ENCODE measurements at regions not wholly inside any gene's neighbourhood (a gene's known extent, or its start where the extent isn't known, plus 50 kb on each side); places are given as distances from the start of the nearest gene placed in this dataset.
A peak's percentile ranks its signal among the peaks of the same experiment; 100 is the strongest.
"Not testable (repeated sequence)": the region's sequence is repeated elsewhere in the genome, so short reads cannot be mapped to it uniquely, and the experiment has no call there.

DNA sequence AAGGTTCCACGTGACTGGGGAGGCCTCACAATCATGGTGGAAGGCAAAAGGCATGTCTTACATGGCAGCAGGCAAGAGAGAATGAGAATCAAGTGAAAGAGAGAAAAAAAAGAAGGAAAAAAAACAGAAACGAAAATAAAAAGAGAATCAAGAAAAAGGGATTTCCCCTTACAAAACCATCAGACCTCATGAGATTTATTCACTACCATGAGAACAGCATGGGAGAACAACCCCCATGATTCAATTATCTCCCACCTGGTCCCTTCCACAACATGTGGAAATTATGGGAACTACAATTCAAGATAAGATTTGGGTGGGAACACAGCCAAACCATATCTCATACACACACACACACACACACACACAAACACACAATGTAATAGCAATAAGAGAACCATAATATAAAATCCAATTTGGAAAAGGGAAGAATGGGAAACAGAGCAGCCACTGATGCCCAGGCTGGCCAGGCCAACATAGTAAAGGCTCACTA lies 90.6 kb upstream of the C1QTNF7 start:
- H3K27me3 ChIP-seq (ENCODE audit: insufficient read depth, low read length); H3K9me3 ChIP-seq (ENCODE audit: control insufficient read depth in 1 of 2, low read length in 2 of 2); H3K27ac ChIP-seq (ENCODE audit: low read depth, low read length); H3K9me3 Mint-ChIP-seq; H3K4me3 ChIP-seq (ENCODE audit: low read length in 2 of 2); H3K4me3 Mint-ChIP-seq; H3K4me1 ChIP-seq (ENCODE audit: insufficient read depth, low read length); H3K4me1 Mint-ChIP-seq; CTCF ChIA-PET (ENCODE audit: partially characterized antibody); H3K27me3 Mint-ChIP-seq; H3K36me3 Mint-ChIP-seq; H3K36me3 ChIP-seq (ENCODE audit: insufficient read depth, low read length); POLR2A ChIA-PET (ENCODE audit: partially characterized antibody); H3K27ac Mint-ChIP-seq; DNase-seq; intact Hi-C loops (cut with micrococcal nuclease): not testable (repeated sequence)

DNA sequence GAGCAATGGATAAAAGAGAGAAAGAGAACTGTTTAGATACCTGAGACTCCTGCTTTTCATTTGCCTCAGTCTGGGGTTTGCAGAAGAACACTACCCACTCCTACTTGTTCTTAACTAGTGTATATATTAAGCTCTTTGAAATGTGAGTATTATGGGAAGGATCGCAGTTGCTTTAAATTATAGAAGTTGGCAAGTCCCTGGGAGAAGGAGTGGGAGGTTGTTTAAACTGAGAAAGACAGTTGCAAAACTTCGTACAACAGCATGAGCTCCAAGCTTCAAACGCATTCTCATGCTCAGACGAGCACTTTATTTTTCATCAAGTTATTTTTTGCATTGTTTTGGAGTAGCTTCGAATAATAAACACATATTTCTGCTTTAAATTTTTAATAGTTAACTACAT lies 88.1 kb upstream of the C1QTNF7 start:
- POLR2A ChIA-PET (ENCODE audit: partially characterized antibody), result no interaction called here
- peaks cover 0 to 4% (median 0%) of the 10 kb centered on the region in 8 donors for H3K9me3 Mint-ChIP-seq
- no peak overlapping the region for H3K27ac Mint-ChIP-seq
- H3K4me3 Mint-ChIP-seq, result no peak overlapping the region
- intact Hi-C loops (cut with micrococcal nuclease), result no loop called here
- no peaks in the 10 kb centered on the region for H3K4me1 ChIP-seq (ENCODE audit: insufficient read depth, low read length)
- no peaks in the 10 kb centered on the region for H3K36me3 ChIP-seq (ENCODE audit: insufficient read depth, low read length)
- H3K4me1 Mint-ChIP-seq, result no peaks in the 10 kb centered on the region
- H3K27me3 ChIP-seq (ENCODE audit: insufficient read depth, low read length), result no peaks in the 10 kb centered on the region
- no peak overlapping the region for H3K27ac ChIP-seq (ENCODE audit: low read depth, low read length)
- CTCF ChIA-PET (ENCODE audit: partially characterized antibody), result no interaction called here
- H3K36me3 Mint-ChIP-seq, result no peaks in the 10 kb centered on the region
- H3K27me3 Mint-ChIP-seq, result peaks cover 0 to 1% of the 10 kb centered on the region in 2 donors
- H3K4me3 ChIP-seq (ENCODE audit: low read length in 2 of 2), result no peak overlapping the region
- no peaks in the 10 kb centered on the region for H3K9me3 ChIP-seq (ENCODE audit: control insufficient read depth in 1 of 2, low read length in 2 of 2)
- DNase-seq, result no peak

GRCh38 chr4:15340332-15340731 lies 87.5 kb upstream of the C1QTNF7 start:
- H3K9me3 ChIP-seq (ENCODE audit: control insufficient read depth in 1 of 2, low read length in 2 of 2), result no peaks in the 10 kb centered on the region
- no peak overlapping the region for H3K4me3 ChIP-seq (ENCODE audit: low read length in 2 of 2)
- ChIA-PET CTCF (ENCODE audit: partially characterized antibody) (no interaction called here), POLR2A (ENCODE audit: partially characterized antibody) (no interaction called here)
- H3K27ac Mint-ChIP-seq, result no peak overlapping the region
- intact Hi-C loops (cut with micrococcal nuclease), result no loop called here
- H3K27ac ChIP-seq (ENCODE audit: low read depth, low read length), result no peak overlapping the region
- H3K36me3 ChIP-seq (ENCODE audit: insufficient read depth, low read length), result no peaks in the 10 kb centered on the region
- no peaks in the 10 kb centered on the region for H3K27me3 ChIP-seq (ENCODE audit: insufficient read depth, low read length)
- H3K4me1 ChIP-seq (ENCODE audit: insufficient read depth, low read length), result no peaks in the 10 kb centered on the region
- no peaks in the 10 kb centered on the region for H3K36me3 Mint-ChIP-seq
- no peaks in the 10 kb centered on the region for H3K4me1 Mint-ChIP-seq
- no peak overlapping the region for H3K4me3 Mint-ChIP-seq
- H3K9me3 Mint-ChIP-seq, result peaks cover 0 to 4% (median 0%) of the 10 kb centered on the region in 8 donors
- no peak for DNase-seq
- peaks cover 0 to 1% of the 10 kb centered on the region in 2 donors for H3K27me3 Mint-ChIP-seq

- H3K27me3 ChIP-seq (ENCODE audit: insufficient read depth, low read length), result no peaks in the 10 kb centered on the region
- POLR2A ChIA-PET (ENCODE audit: partially characterized antibody), result no interaction called here
- CTCF ChIA-PET (ENCODE audit: partially characterized antibody), result no interaction called here
- Mint-ChIP-seq H3K36me3 (no peaks in the 10 kb centered on the region), H3K4me1 (no peaks in the 10 kb centered on the region), H3K4me3 (no peak overlapping the region), H3K9me3 (peaks cover 0 to 4% (median 0%) of the 10 kb centered on the region in 8 donors), H3K27ac (no peak overlapping the region), H3K27me3 (peaks cover 0 to 1% of the 10 kb centered on the region in 2 donors)
- DNase-seq, result no peak
- H3K9me3 ChIP-seq (ENCODE audit: control insufficient read depth in 1 of 2, low read length in 2 of 2), result no peaks in the 10 kb centered on the region
- H3K36me3 ChIP-seq (ENCODE audit: insufficient read depth, low read length), result no peaks in the 10 kb centered on the region
- intact Hi-C loops (cut with micrococcal nuclease), result no loop called here
- H3K4me3 ChIP-seq (ENCODE audit: low read length in 2 of 2), result no peak overlapping the region
- H3K27ac ChIP-seq (ENCODE audit: low read depth, low read length), result no peak overlapping the region
- H3K4me1 ChIP-seq (ENCODE audit: insufficient read depth, low read length), result no peaks in the 10 kb centered on the region
These were observed 86.7 kb upstream of the C1QTNF7 start for GRCh38 chr4:15340902-15341732.

DNA sequence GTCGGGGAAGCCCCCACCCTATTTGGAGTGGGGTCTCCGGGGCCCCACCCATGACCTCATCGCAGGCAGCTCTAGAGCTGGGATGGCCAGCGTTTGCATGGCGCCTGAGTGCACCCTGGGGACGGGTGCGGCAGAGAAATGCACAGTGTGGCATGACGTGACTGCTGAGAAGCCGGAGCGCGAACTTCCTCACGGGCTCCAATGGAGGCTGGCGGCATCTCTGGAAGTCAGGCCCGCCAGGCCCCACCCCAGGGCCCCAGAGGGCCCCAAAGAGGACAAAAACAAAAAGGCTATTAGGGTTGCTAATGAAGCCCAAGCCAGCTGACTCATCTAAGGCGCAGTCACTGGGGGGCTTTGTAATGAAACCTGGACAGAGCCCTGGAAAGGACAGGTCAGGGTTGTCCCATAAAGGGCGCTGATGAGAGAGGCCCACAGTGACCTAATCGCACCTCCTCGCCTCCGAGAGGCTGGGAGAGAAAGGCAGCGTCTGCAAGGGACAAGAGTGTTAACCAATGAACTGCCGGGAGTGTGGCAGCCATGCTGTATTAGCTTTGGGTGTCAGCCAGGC lies 86.0 kb upstream of the C1QTNF7 start:
- Histone ChIP-seq H3K4me1 (ENCODE audit: insufficient read depth, low read length) (no peaks in the 10 kb centered on the region), H3K27me3 (ENCODE audit: insufficient read depth, low read length) (no peaks in the 10 kb centered on the region), H3K36me3 (ENCODE audit: insufficient read depth, low read length) (no peaks in the 10 kb centered on the region), H3K9me3 (ENCODE audit: control insufficient read depth in 1 of 2, low read length in 2 of 2) (no peaks in the 10 kb centered on the region), H3K27ac (ENCODE audit: low read depth, low read length) (no peak overlapping the region), H3K4me3 (ENCODE audit: low read length in 2 of 2) (no peak overlapping the region)
- ChIA-PET CTCF (ENCODE audit: partially characterized antibody) (no interaction called here), POLR2A (ENCODE audit: partially characterized antibody) (no interaction called here)
- peaks cover 0 to 4% (median 0%) of the 10 kb centered on the region in 8 donors for H3K9me3 Mint-ChIP-seq
- no peaks in the 10 kb centered on the region for H3K36me3 Mint-ChIP-seq
- H3K27ac Mint-ChIP-seq, result no peak overlapping the region
- H3K4me1 Mint-ChIP-seq, result no peaks in the 10 kb centered on the region
- H3K27me3 Mint-ChIP-seq, result peaks cover 0 to 1% of the 10 kb centered on the region in 2 donors
- DNase-seq, result peak in 1 of 5 donors; percentile 39
- intact Hi-C loops (cut with micrococcal nuclease), result no loop called here
- no peak overlapping the region for H3K4me3 Mint-ChIP-seq

GRCh38 chr4:15343000-15343399 lies 84.8 kb upstream of the C1QTNF7 start:
- Mint-ChIP-seq H3K36me3 (no peaks in the 10 kb centered on the region), H3K27me3 (peaks cover 0 to 1% of the 10 kb centered on the region in 2 donors), H3K9me3 (peaks cover 0 to under 1% (median 0%) of the 10 kb centered on the region in 8 donors), H3K4me3 (no peak overlapping the region), H3K4me1 (no peaks in the 10 kb centered on the region), H3K27ac (no peak overlapping the region)
- CTCF ChIA-PET (ENCODE audit: partially characterized antibody), result no interaction called here
- Histone ChIP-seq H3K27ac (ENCODE audit: low read depth, low read length) (no peak overlapping the region), H3K27me3 (ENCODE audit: insufficient read depth, low read length) (no peaks in the 10 kb centered on the region), H3K9me3 (ENCODE audit: control insufficient read depth in 1 of 2, low read length in 2 of 2) (no peaks in the 10 kb centered on the region), H3K4me3 (ENCODE audit: low read length in 2 of 2) (no peak overlapping the region), H3K36me3 (ENCODE audit: insufficient read depth, low read length) (no peaks in the 10 kb centered on the region), H3K4me1 (ENCODE audit: insufficient read depth, low read length) (no peaks in the 10 kb centered on the region)
- POLR2A ChIA-PET (ENCODE audit: partially characterized antibody), result no interaction called here
- intact Hi-C loops (cut with micrococcal nuclease), result no loop called here
- no peak for DNase-seq

- no peaks in the 10 kb centered on the region for H3K36me3 ChIP-seq (ENCODE audit: insufficient read depth, low read length)
- no peak overlapping the region for H3K27ac ChIP-seq (ENCODE audit: low read depth, low read length)
- Mint-ChIP-seq H3K27ac (no peak overlapping the region), H3K4me1 (no peaks in the 10 kb centered on the region), H3K9me3 (no peaks in the 10 kb centered on the region), H3K4me3 (no peak overlapping the region), H3K36me3 (no peaks in the 10 kb centered on the region), H3K27me3 (peaks cover 0 to 1% of the 10 kb centered on the region in 2 donors)
- no peaks in the 10 kb centered on the region for H3K9me3 ChIP-seq (ENCODE audit: control insufficient read depth in 1 of 2, low read length in 2 of 2)
- CTCF ChIA-PET (ENCODE audit: partially characterized antibody), result no interaction called here
- no peaks in the 10 kb centered on the region for H3K4me1 ChIP-seq (ENCODE audit: insufficient read depth, low read length)
- POLR2A ChIA-PET (ENCODE audit: partially characterized antibody), result no interaction called here
- no peak for DNase-seq
- H3K4me3 ChIP-seq (ENCODE audit: low read length in 2 of 2), result no peak overlapping the region
- intact Hi-C loops (cut with micrococcal nuclease), result no loop called here
- no peaks in the 10 kb centered on the region for H3K27me3 ChIP-seq (ENCODE audit: insufficient read depth, low read length)
These were observed 84.3 kb upstream of the C1QTNF7 start for GRCh38 chr4:15343581-15343980.

Measured in CD4-positive, alpha-beta memory T cell (primary cell).